Endothelial cell of umbilical vein (primary cell): ENCODE measurements at regions not wholly inside any gene's neighbourhood (a gene's known extent, or its start where the extent isn't known, plus 50 kb on each side); places are given as distances from the start of the nearest gene placed in this dataset.

Experiments
- BruUV-seq: library from RNA; stranded (reverse); fragments of 400-500 nt; replicated peaks from 2 replicates; lab custom pipeline; 2021; lab: Mats Ljungman, UMichigan
- CTCF ChIA-PET: fragments of 300-600, 350-600 bp; sonication (Branson Sonifier 250); formaldehyde crosslinking; loops from one replicate; lab custom pipeline; 2021; ENCODE audit warnings: antibody characterized with exemption, inconsistent platforms; lab: Charles Lee
- POLR2A ChIA-PET: fragments of 300-600, 350-600 bp; sonication (Branson Sonifier 250); formaldehyde crosslinking; loops from one replicate; lab custom pipeline; 2021; ENCODE audit warnings: antibody characterized with exemption, inconsistent platforms; lab: Charles Lee
- DNase-seq: peaks from one replicate; pipeline ENCODE4 v3.0.0-alpha.2; 2011; ENCODE audit warnings: low read depth, low spot score
- FAIRE-seq: peaks from 2 replicates; lab custom pipeline; 2011; peaks lifted over from hg19 to GRCh38; lab: Jason Lieb, UNC
- H2AFZ ChIP-seq: 2 replicates; pipeline ENCODE4 v1.6.0; 2012; ENCODE audit warnings: low read depth, low read length, control low read depth, inconsistent platforms
- H3K27ac ChIP-seq: 2 replicates; pipeline ENCODE4 v1.5.1; 2011; ENCODE audit warnings: low read depth, mild to moderate bottlenecking, control low read depth, low read length, moderate library complexity; ENCODE audit not compliant: insufficient read depth
- H3K27me3 ChIP-seq, 2 experiments: 2 replicates each; pipeline versions ENCODE4 v1.6.0 to v1.6.1; 2011; ENCODE audit warnings: low read length in 2 of 2, mixed read lengths in 1 of 2; ENCODE audit not compliant: control insufficient read depth in 2 of 2, insufficient read depth in 2 of 2
- H3K36me3 ChIP-seq, 2 experiments: 2 replicates in 1 of 2; 3 replicates in 1 of 2; pipeline ENCODE4 v1.5.1; 2011; ENCODE audit warnings: low read length in 2 of 2, mild to moderate bottlenecking in 1 of 2, moderate library complexity in 1 of 2; ENCODE audit not compliant: control insufficient read depth in 2 of 2, insufficient read depth in 2 of 2; ENCODE audit errors: extremely low read depth in 1 of 2
- H3K4me1 ChIP-seq: 3 replicates; pipeline ENCODE4 v1.5.1; 2011; ENCODE audit warnings: mild to moderate bottlenecking, low read length; ENCODE audit not compliant: control insufficient read depth, insufficient read depth; ENCODE audit errors: extremely low read depth
- H3K4me2 ChIP-seq: 2 replicates; pipeline ENCODE4 v1.6.1; 2011; ENCODE audit warnings: low read length, control low read depth, mixed read lengths; ENCODE audit not compliant: insufficient read depth
- H3K4me3 ChIP-seq, 3 experiments: fragments of 200-600 bp in 1 of 3; sonication (generic), shearing (Covaris generic) in 1 of 3; replicated peaks in 1 of 3; 2 replicates each; pipeline ENCODE4 v1.5.1; 2011 to 2016; ENCODE audit warnings: control low read depth in 3 of 3, low read length in 3 of 3, mild to moderate bottlenecking in 2 of 3, inconsistent platforms in 1 of 3, low read depth in 1 of 3, moderate library complexity in 1 of 3; ENCODE audit not compliant: insufficient read depth in 1 of 3
- H3K79me2 ChIP-seq: 2 replicates; pipeline ENCODE4 v1.6.0; 2012; ENCODE audit warnings: low read length, inconsistent platforms; ENCODE audit not compliant: control insufficient read depth, insufficient read depth
- H3K9ac ChIP-seq: replicated peaks from 2 replicates; pipeline ENCODE3; 2011; ENCODE audit warnings: low read length, control low read depth; ENCODE audit not compliant: insufficient read depth; ENCODE audit errors: extremely low read depth
- H3K9me1 ChIP-seq: replicated peaks from 3 replicates; pipeline ENCODE4 v1.6.0; 2011; ENCODE audit warnings: mild to moderate bottlenecking, low read length; ENCODE audit not compliant: control insufficient read depth, insufficient read depth; ENCODE audit errors: extremely low read depth
- H3K9me3 ChIP-seq: replicated peaks from 2 replicates; pipeline ENCODE4 v1.5.1; 2012; ENCODE audit warnings: low read length, inconsistent platforms; ENCODE audit not compliant: control insufficient read depth, insufficient read depth
- H4K20me1 ChIP-seq: replicated peaks from 2 replicates; pipeline ENCODE3; 2011; ENCODE audit warnings: mild to moderate bottlenecking, low read length; ENCODE audit not compliant: control insufficient read depth, insufficient read depth; ENCODE audit errors: extremely low read depth
- EZH2 ChIP-seq: IDR thresholded peaks from 2 replicates; pipeline ENCODE4 v1.6.1; 2012; ENCODE audit warnings: borderline replicate concordance, low read depth, mild to moderate bottlenecking, moderate library complexity, low read length, inconsistent platforms; ENCODE audit not compliant: severe bottlenecking
- FOS ChIP-seq: IDR thresholded peaks from 2 replicates; pipeline ENCODE4 v1.6.1; 2011; ENCODE audit warnings: mild to moderate bottlenecking, low read length, moderate library complexity, borderline replicate concordance; ENCODE audit not compliant: insufficient read depth
- GATA2 ChIP-seq: IDR thresholded peaks from 2 replicates; pipeline ENCODE4 v1.7.0; 2011; ENCODE audit warnings: low read depth, mild to moderate bottlenecking, moderate library complexity, mixed read lengths, low read length; ENCODE audit not compliant: insufficient read length, insufficient read depth
- JUN ChIP-seq: IDR thresholded peaks from 2 replicates; pipeline ENCODE4 v1.6.1; 2011; ENCODE audit warnings: borderline replicate concordance, low read depth; ENCODE audit not compliant: insufficient read length, insufficient read depth
- MYC ChIP-seq: IDR thresholded peaks from one replicate; pipeline ENCODE4 v1.6.1; 2011; ENCODE audit warnings: mild to moderate bottlenecking, low read depth, low read length
- POLR2A ChIP-seq: IDR thresholded peaks from 2 replicates; pipeline ENCODE4 v1.6.1; 2012; ENCODE audit warnings: low read depth, mild to moderate bottlenecking, control low read depth, low read length
- POLR2AphosphoS5 ChIP-seq: IDR thresholded peaks from 2 replicates; pipeline ENCODE4 v1.6.1; 2012; ENCODE audit warnings: low read depth, mild to moderate bottlenecking, control low read depth, low read length, moderate library complexity; ENCODE audit not compliant: insufficient read depth
- dilution Hi-C: fragments of 300-500 bp; cut with MboI; formaldehyde crosslinking; loops from one replicate; pipeline ENCODE4 v1.15.0; 2019; ENCODE audit warnings: low sequenced_read_pairs; ENCODE audit not compliant: extremely low pct_ligation_motif_present
- intact Hi-C: fragments of 100-400 bp; cut with micrococcal nuclease; formaldehyde crosslinking; loops from one replicate; pipeline ENCODE4 v1.10.0; 2022
- TF ChIP-seq, protein P1 (sequence below): IDR thresholded peaks from 2 replicates; pipeline ENCODE4 v1.6.1; 2011; ENCODE audit not compliant: insufficient read depth, insufficient read length
- TF ChIP-seq, protein P2 (sequence below), 2 donors: IDR thresholded peaks; 1 replicate in 1 of 2; 2 replicates in 1 of 2; pipeline ENCODE4 v1.5.1; 2011; ENCODE audit warnings: low read length in 2 of 2, mild to moderate bottlenecking in 2 of 2, moderate library complexity in 2 of 2, control low read depth in 1 of 2, inconsistent platforms in 1 of 2, low read depth in 1 of 2; ENCODE audit not compliant: insufficient read depth in 1 of 2; ENCODE audit errors: extremely low read depth in 1 of 2

DNA sequence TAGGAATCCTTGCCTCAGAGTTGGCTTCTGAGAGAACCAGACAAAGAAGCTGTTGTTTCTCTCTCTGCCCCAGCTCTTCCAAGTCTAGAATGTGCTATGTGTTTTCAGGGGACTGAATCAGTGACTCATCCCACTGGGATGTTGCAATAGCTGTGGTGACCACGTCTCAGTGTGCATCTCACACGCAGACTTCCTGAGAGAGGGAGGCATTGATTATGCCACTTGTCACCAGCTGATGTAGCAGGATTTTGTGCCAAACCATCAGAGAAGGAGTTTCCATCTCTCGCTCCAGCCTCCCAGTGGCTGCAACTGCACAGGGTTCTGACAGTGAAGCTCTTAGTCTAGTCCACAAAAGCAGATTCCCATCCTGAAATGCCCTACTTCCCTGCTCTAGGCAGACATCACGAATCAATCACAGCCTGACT lies 455.8 kb downstream of the MIAT start:
- BruUV-seq = no TSS peak
- CTCF ChIA-PET = interaction anchor here (0.8 to 1.5 kb wide), 3 partner anchors 10 to 434 kb away, joined by 3 to 6 read pairs (median 4); no protein-coding TSS in a partner anchor
- POLR2A ChIA-PET = interaction anchor here (0.7 kb wide), 1 partner anchor 21 kb away, joined by 3 read pairs; no protein-coding TSS in a partner anchor
- FAIRE-seq = peak; percentile 80
- Histone ChIP-seq H3K9me1 (no peaks in the 10 kb centered on the region), H3K36me3 (no peaks in the 10 kb centered on the region), H4K20me1 (no peaks in the 10 kb centered on the region), H3K9ac (peak overlapping the region; percentile 66), H3K27ac (peak overlapping the region; percentile 93), H3K27me3 (no peaks in the 10 kb centered on the region), H2AFZ (no peak overlapping the region), H3K4me1 (peaks cover 63% of the 10 kb centered on the region), H3K4me3 (no peak overlapping the region), H3K4me2 (peak overlapping the region; percentile 23), H3K79me2 (no peaks in the 10 kb centered on the region), H3K9me3 (no peaks in the 10 kb centered on the region)
- TF ChIP-seq FOS = peak; percentile 92
- peak; percentile 59 for TF ChIP-seq GATA2
- TF ChIP-seq POLR2AphosphoS5 = peak; percentile 62
- TF ChIP-seq JUN = peak; percentile 94
- TF ChIP-seq, protein P1, sequence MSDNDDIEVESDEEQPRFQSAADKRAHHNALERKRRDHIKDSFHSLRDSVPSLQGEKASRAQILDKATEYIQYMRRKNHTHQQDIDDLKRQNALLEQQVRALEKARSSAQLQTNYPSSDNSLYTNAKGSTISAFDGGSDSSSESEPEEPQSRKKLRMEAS = no peak
- TF ChIP-seq POLR2A = no peak
- dilution Hi-C loops = no loop called here
- intact Hi-C loops = loop anchor here (5.0 to 10.0 kb wide), 2 partner anchors 358 to 436 kb away; no protein-coding TSS in a partner anchor
- peak; percentile 86 for DNase-seq

DNA sequence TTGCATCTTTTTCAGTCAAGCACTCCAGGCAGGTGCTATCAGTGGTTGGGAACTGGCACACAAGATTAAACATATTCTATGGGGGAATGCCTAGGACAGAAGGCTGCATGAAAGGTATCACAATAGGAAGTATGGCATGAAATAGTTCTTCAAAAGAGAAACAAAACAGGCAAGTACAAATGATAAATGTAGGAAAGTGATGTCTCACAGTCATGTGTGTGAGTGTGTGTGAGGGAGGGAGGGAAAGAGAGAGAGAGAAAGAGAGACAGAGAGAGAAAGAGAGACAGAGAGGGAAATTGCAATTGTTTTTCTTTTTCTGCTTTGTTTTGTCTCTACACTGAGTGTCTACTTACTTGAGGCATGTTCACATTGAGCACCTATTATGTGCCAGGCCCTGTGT lies 456.3 kb downstream of the MIAT start:
- Histone ChIP-seq H3K4me1 (peaks cover 59% of the 10 kb centered on the region), H3K4me2 (no peak overlapping the region), H2AFZ (no peak overlapping the region), H3K9ac (peak overlapping the region; percentile 47), H3K9me3 (no peaks in the 10 kb centered on the region), H4K20me1 (no peaks in the 10 kb centered on the region), H3K9me1 (no peaks in the 10 kb centered on the region), H3K79me2 (no peaks in the 10 kb centered on the region), H3K27me3 (no peaks in the 10 kb centered on the region), H3K27ac (peak overlapping the region; percentile 93), H3K36me3 (no peaks in the 10 kb centered on the region), H3K4me3 (no peak overlapping the region)
- intact Hi-C loops (loop anchor here (5.0 to 10.0 kb wide), 2 partner anchors 359 to 436 kb away; no protein-coding TSS in a partner anchor), dilution Hi-C loops (no loop called here)
- no TSS peak for BruUV-seq
- no peak for TF ChIP-seq GATA2
- TF ChIP-seq POLR2AphosphoS5 = no peak
- no peak for TF ChIP-seq EZH2
- no peak for TF ChIP-seq MYC
- TF ChIP-seq FOS = no peak
- TF ChIP-seq, protein P1 = no peak
- TF ChIP-seq, protein P2, sequence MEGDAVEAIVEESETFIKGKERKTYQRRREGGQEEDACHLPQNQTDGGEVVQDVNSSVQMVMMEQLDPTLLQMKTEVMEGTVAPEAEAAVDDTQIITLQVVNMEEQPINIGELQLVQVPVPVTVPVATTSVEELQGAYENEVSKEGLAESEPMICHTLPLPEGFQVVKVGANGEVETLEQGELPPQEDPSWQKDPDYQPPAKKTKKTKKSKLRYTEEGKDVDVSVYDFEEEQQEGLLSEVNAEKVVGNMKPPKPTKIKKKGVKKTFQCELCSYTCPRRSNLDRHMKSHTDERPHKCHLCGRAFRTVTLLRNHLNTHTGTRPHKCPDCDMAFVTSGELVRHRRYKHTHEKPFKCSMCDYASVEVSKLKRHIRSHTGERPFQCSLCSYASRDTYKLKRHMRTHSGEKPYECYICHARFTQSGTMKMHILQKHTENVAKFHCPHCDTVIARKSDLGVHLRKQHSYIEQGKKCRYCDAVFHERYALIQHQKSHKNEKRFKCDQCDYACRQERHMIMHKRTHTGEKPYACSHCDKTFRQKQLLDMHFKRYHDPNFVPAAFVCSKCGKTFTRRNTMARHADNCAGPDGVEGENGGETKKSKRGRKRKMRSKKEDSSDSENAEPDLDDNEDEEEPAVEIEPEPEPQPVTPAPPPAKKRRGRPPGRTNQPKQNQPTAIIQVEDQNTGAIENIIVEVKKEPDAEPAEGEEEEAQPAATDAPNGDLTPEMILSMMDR (IDR thresholded peaks at IDR 0.05; ENCODE audit: extremely low read depth in 1 of 2, insufficient read depth in 1 of 2, low read depth in 1 of 2, low read length in 2 of 2) = no peak
- no peak for TF ChIP-seq POLR2A
- no peak for TF ChIP-seq JUN
- no peak for DNase-seq
- ChIA-PET CTCF (interaction anchor here (0.8 to 1.2 kb wide), 2 partner anchors 38 to 435 kb away, joined by 3 to 6 read pairs; no protein-coding TSS in a partner anchor), POLR2A (interaction anchor here (0.7 kb wide), 1 partner anchor 21 kb away, joined by 3 read pairs; no protein-coding TSS in a partner anchor)
- FAIRE-seq = no peak
